ENCODE measurements at regions not wholly inside any gene's neighbourhood (a gene's known extent, or its start where the extent isn't known, plus 50 kb on each side); places are given as distances from the start of the nearest gene placed in this dataset.

DNA sequence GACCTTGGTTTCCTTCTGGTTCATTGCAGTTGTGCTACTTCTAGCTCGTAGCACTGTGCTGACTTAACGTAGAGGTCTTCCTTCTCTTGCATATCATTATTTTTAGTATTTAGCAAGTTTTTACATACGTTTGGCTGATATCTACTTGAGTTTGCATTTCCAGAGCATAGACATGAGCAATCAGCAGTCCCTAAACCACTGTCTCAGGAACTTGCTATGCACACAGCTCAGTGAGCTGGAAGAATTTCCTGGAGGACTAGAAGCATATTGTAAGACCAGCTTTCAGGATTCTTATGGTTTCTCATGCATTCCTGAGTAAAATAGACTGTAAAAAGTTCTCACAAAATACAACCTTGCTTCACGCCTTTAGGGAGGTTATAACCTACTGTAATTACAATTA, 226.7 kb upstream of the PDGFD start:
- TF ChIP-seq, protein P1, sequence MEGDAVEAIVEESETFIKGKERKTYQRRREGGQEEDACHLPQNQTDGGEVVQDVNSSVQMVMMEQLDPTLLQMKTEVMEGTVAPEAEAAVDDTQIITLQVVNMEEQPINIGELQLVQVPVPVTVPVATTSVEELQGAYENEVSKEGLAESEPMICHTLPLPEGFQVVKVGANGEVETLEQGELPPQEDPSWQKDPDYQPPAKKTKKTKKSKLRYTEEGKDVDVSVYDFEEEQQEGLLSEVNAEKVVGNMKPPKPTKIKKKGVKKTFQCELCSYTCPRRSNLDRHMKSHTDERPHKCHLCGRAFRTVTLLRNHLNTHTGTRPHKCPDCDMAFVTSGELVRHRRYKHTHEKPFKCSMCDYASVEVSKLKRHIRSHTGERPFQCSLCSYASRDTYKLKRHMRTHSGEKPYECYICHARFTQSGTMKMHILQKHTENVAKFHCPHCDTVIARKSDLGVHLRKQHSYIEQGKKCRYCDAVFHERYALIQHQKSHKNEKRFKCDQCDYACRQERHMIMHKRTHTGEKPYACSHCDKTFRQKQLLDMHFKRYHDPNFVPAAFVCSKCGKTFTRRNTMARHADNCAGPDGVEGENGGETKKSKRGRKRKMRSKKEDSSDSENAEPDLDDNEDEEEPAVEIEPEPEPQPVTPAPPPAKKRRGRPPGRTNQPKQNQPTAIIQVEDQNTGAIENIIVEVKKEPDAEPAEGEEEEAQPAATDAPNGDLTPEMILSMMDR (IDR thresholded peaks at IDR 0.05), result no peak
- no peak for TF ChIP-seq POLR2AphosphoS5 (IDR thresholded peaks at IDR 0.05)

All from esophagus muscularis mucosa (tissue), 3 donors.